ENCODE measurements at regions not wholly inside any gene's neighbourhood (a gene's known extent, or its start where the extent isn't known, plus 50 kb on each side); places are given as distances from the start of the nearest gene placed in this dataset.

DNA sequence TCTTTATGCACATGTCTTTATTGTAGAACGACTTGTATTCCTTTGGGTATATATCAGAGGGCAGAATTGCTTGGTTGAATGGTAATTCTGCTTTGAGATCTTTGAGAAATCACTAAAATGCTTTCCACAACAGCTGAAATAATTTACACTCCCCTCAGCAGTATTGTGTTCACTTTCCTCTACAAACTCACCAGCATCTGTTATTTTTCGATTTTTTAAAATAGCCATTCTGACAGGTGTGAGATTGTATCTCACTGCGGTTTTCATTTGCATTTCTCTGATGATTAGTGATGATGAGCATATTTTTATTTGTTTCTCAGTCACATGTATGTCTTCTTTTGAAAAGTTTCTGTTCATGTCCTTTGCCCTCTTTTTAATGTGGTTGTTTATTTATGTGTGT is 459.8 kb downstream of the PABPC4L start:
- POLR2A ChIA-PET, result no interaction called here
- Histone ChIP-seq H3K9me2 (no peaks in the 10 kb centered on the region), H3F3A (replicated peaks; ENCODE audit: insufficient read depth) (no peaks in the 10 kb centered on the region), H4K20me1 (ENCODE audit: insufficient read depth) (no peaks in the 10 kb centered on the region), H3K79me2 (ENCODE audit: insufficient read depth) (no peaks in the 10 kb centered on the region), H3K27me3 (ENCODE audit: insufficient read depth) (no peaks in the 10 kb centered on the region), H3K9ac (no peak overlapping the region), H3K4me1 (ENCODE audit: control insufficient read depth in 1 of 2, insufficient read depth in 2 of 2, low read depth in 1 of 2, low read length in 1 of 2) (no peaks in the 10 kb centered on the region), H3K4me3 (ENCODE audit: low read depth in 2 of 2, low read length in 1 of 2) (no peak overlapping the region), H3K36me3 (replicated peaks in 1 of 2; ENCODE audit: control insufficient read depth in 1 of 2, insufficient read depth in 2 of 2, low read length in 1 of 2) (no peaks in the 10 kb centered on the region), H3K27ac (ENCODE audit: low read depth in 2 of 2, low read length in 1 of 2) (no peak overlapping the region), H3K9me3 (no peaks in the 10 kb centered on the region), H2AFZ (ENCODE audit: low read depth) (no peak overlapping the region), H3K4me2 (no peak overlapping the region)
- no peak for TF ChIP-seq CHD2 (IDR thresholded peaks at IDR 0.05; ENCODE audit: low read length, partially characterized antibody)
- no peak for TF ChIP-seq EZH2phosphoT487 (IDR thresholded peaks at IDR 0.05; ENCODE audit: borderline replicate concordance, low read depth)
- no peak for TF ChIP-seq REST (IDR thresholded peaks at IDR 0.05; ENCODE audit: low read depth, low read length)
- TF ChIP-seq MXI1 (IDR thresholded peaks at IDR 0.05; ENCODE audit: low read depth, low read length), result no peak
- TF ChIP-seq RXRA (IDR thresholded peaks at IDR 0.05; ENCODE audit: borderline replicate concordance, low read depth), result no peak
- no peak for TF ChIP-seq RFX5 (IDR thresholded peaks at IDR 0.05; ENCODE audit: low read length)
- no peak for TF ChIP-seq TEAD4 (IDR thresholded peaks at IDR 0.05; ENCODE audit: borderline replicate concordance, insufficient read depth)
- TF ChIP-seq FOXM1 (IDR thresholded peaks at IDR 0.05; ENCODE audit: low read depth), result no peak
- TF ChIP-seq, protein P1, sequence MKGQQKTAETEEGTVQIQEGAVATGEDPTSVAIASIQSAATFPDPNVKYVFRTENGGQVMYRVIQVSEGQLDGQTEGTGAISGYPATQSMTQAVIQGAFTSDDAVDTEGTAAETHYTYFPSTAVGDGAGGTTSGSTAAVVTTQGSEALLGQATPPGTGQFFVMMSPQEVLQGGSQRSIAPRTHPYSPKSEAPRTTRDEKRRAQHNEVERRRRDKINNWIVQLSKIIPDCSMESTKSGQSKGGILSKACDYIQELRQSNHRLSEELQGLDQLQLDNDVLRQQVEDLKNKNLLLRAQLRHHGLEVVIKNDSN (IDR thresholded peaks at IDR 0.05; ENCODE audit: borderline replicate concordance, low read depth), result no peak
- TF ChIP-seq FOSL2 (IDR thresholded peaks at IDR 0.05; ENCODE audit: borderline replicate concordance, low read depth), result no peak
- DNase-seq, result no peak
- CTCF ChIA-PET, result no interaction called here
- WGBS (ENCODE audit: low lambda C conversion rate), result 0% methylated on average over 3 of the region's 3 CpGs

DNA sequence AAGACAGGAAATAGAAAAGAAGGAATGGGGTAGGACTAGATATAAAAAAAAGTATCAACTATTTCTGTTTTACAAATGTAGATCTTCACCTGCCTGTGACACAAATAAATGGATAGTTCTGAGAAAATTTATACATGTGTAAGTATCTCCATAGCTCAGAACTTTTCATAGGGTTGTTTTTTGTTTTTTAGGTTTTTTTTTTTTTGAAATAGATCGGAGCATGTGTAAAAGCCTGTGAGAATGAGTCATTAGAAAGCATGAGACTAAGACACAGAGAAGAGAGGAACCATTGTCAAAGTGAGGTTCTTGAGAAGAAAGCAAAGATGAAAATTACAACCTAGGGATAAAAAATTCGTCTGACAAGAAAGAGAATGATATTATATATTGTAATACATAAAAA is 481.6 kb downstream of the PABPC4L start:
- H3K27me3 ChIP-seq (ENCODE audit: insufficient read depth), result no peaks in the 10 kb centered on the region
- no peak overlapping the region for H3K27ac ChIP-seq (ENCODE audit: low read depth in 2 of 2, low read length in 1 of 2)
- ChIA-PET CTCF (no interaction called here), POLR2A (no interaction called here)
- no peak overlapping the region for H2AFZ ChIP-seq (ENCODE audit: low read depth)
- H3K9me3 ChIP-seq, result no peaks in the 10 kb centered on the region
- TF ChIP-seq, protein P2, sequence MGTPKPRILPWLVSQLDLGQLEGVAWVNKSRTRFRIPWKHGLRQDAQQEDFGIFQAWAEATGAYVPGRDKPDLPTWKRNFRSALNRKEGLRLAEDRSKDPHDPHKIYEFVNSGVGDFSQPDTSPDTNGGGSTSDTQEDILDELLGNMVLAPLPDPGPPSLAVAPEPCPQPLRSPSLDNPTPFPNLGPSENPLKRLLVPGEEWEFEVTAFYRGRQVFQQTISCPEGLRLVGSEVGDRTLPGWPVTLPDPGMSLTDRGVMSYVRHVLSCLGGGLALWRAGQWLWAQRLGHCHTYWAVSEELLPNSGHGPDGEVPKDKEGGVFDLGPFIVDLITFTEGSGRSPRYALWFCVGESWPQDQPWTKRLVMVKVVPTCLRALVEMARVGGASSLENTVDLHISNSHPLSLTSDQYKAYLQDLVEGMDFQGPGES (IDR thresholded peaks at IDR 0.05; ENCODE audit: low read depth, low read length), result no peak
- no peak for TF ChIP-seq POLR2AphosphoS5 (IDR thresholded peaks at IDR 0.05; ENCODE audit: low read depth, low read length)
- TF ChIP-seq MAX (IDR thresholded peaks at IDR 0.05; ENCODE audit: low read depth), result no peak
- no peak for TF ChIP-seq RXRA (IDR thresholded peaks at IDR 0.05; ENCODE audit: borderline replicate concordance, low read depth)
- no peak for TF ChIP-seq FOXJ3 (CRISPR knock-in tag; IDR thresholded peaks at IDR 0.05)
- no peak for TF ChIP-seq SMC3 (IDR thresholded peaks at IDR 0.05; ENCODE audit: low read depth, low read length)
- no peak for TF ChIP-seq TCF12 (IDR thresholded peaks at IDR 0.05)
- no peak for TF ChIP-seq NRF1 (IDR thresholded peaks at IDR 0.05; ENCODE audit: low read depth, low read length)
- TF ChIP-seq SIN3A (IDR thresholded peaks at IDR 0.05; ENCODE audit: borderline replicate concordance, low read depth, low read length), result no peak
- no peak for TF ChIP-seq CHD2 (IDR thresholded peaks at IDR 0.05; ENCODE audit: low read length, partially characterized antibody)
- no peaks in the 10 kb centered on the region for H3F3A ChIP-seq (replicated peaks; ENCODE audit: insufficient read depth)
- H4K20me1 ChIP-seq (ENCODE audit: insufficient read depth), result no peaks in the 10 kb centered on the region
- no peak overlapping the region for H3K4me2 ChIP-seq
- 4% methylated on average over 2 of the region's 2 CpGs for WGBS (ENCODE audit: low lambda C conversion rate)
- H3K9me2 ChIP-seq, result no peaks in the 10 kb centered on the region
- H3K4me1 ChIP-seq (ENCODE audit: control insufficient read depth in 1 of 2, insufficient read depth in 2 of 2, low read depth in 1 of 2, low read length in 1 of 2), result no peaks in the 10 kb centered on the region
- no peak for DNase-seq
- no peak overlapping the region for H3K9ac ChIP-seq
- H3K4me3 ChIP-seq (ENCODE audit: low read depth in 2 of 2, low read length in 1 of 2), result no peak overlapping the region
- no peaks in the 10 kb centered on the region for H3K36me3 ChIP-seq (replicated peaks in 1 of 2; ENCODE audit: control insufficient read depth in 1 of 2, insufficient read depth in 2 of 2, low read length in 1 of 2)
- no peaks in the 10 kb centered on the region for H3K79me2 ChIP-seq (ENCODE audit: insufficient read depth)
